Uterus (tissue), 2 donors: ENCODE measurements at regions not wholly inside any gene's neighbourhood (a gene's known extent, or its start where the extent isn't known, plus 50 kb on each side); places are given as distances from the start of the nearest gene placed in this dataset.

Source experiments
- CTCF ChIP-seq, 4 experiments: fragments of 200-600 bp in 2 of 4; fragments of 450-650 bp in 2 of 4; sonication (generic) in 2 of 4; IDR thresholded peaks; one replicate each; pipeline ENCODE4 v1.5.1; 2016 to 2019; ENCODE audit warnings: antibody characterized with exemption in 4 of 4, mild to moderate bottlenecking in 2 of 4, moderate library complexity in 1 of 4
- POLR2A ChIP-seq, 2 donors: fragments of 450-650 bp; IDR thresholded peaks; one replicate each; pipeline ENCODE4 v1.6.1; 2016; ENCODE audit warnings: antibody characterized with exemption in 2 of 2, mild to moderate bottlenecking in 1 of 2, moderate library complexity in 1 of 2

GRCh38 chrX:17298564-17298963 is 76.4 kb upstream of the NHS start:
- no peak for TF ChIP-seq CTCF (IDR thresholded peaks at IDR 0.05)
- TF ChIP-seq POLR2A (IDR thresholded peaks at IDR 0.05), result no peak
